Tibial artery (tissue), 4 donors: ENCODE measurements at regions not wholly inside any gene's neighbourhood (a gene's known extent, or its start where the extent isn't known, plus 50 kb on each side); places are given as distances from the start of the nearest gene placed in this dataset.

Source experiments
- DNase-seq, 2 donors: peaks; one replicate each; pipeline ENCODE4 v3.0.0-alpha.2; 2019
- H3K27ac ChIP-seq, 2 donors: fragments of 200-600 bp; sonication (generic) in 1 of 2; 1 replicate in 1 of 2; 2 replicates in 1 of 2; pipeline ENCODE4 v1.5.1; 2018 to 2019; ENCODE audit warnings: mild to moderate bottlenecking in 1 of 2
- H3K27me3 ChIP-seq, 2 donors: fragments of 200-600 bp; sonication (generic) in 1 of 2; one replicate each; pipeline versions ENCODE4 v1.5.1 to v1.6.0; 2016 to 2019
- H3K36me3 ChIP-seq, 3 donors: fragments of 200-600 bp; sonication (generic) in 2 of 3; one replicate each; pipeline ENCODE4 v1.5.1; 2016 to 2019; ENCODE audit warnings: mild to moderate bottlenecking in 2 of 3
- H3K4me1 ChIP-seq, 4 donors: fragments of 200-600 bp; sonication (generic) in 2 of 4; 1 replicate in 3 of 4; 2 replicates in 1 of 4; pipeline ENCODE4 v1.5.1; 2016 to 2019
- H3K4me3 ChIP-seq, 2 donors: fragments of 200-600 bp; sonication (generic) in 1 of 2; 1 replicate in 1 of 2; 2 replicates in 1 of 2; pipeline ENCODE4 v1.5.1; 2018 to 2019; ENCODE audit warnings: mild to moderate bottlenecking in 2 of 2
- H3K9me3 ChIP-seq, 3 donors: fragments of 200-600 bp; sonication (generic) in 1 of 3; one replicate each; pipeline ENCODE4 v1.5.1; 2016 to 2019
- CTCF ChIP-seq, 2 experiments: fragments of 200-600 bp in 1 of 2; fragments of 450-650 bp in 1 of 2; IDR thresholded peaks; one replicate each; pipeline ENCODE4 v1.5.1; 2017 to 2019; ENCODE audit warnings: antibody characterized with exemption in 2 of 2, mild to moderate bottlenecking in 1 of 2, moderate library complexity in 1 of 2
- intact Hi-C: fragments of 100-400 bp; cut with DNase I; formaldehyde crosslinking; loops from one replicate; pipeline ENCODE4 v1.15.0; 2023; ENCODE audit warnings: low total_unique reads

- no peak for TF ChIP-seq CTCF (IDR thresholded peaks at IDR 0.05)
- no peak overlapping the region for H3K27ac ChIP-seq
- H3K36me3 ChIP-seq = no peaks in the 10 kb centered on the region
- DNase-seq = no peak
- H3K27me3 ChIP-seq = no peaks in the 10 kb centered on the region
- no peak overlapping the region for H3K4me3 ChIP-seq
- intact Hi-C loops = no loop called here
- H3K9me3 ChIP-seq = no peaks in the 10 kb centered on the region
- H3K4me1 ChIP-seq = no peaks in the 10 kb centered on the region
Measured at GRCh38 chr11:112514011-112514740, 253.5 kb upstream of the PLET1 start.

- no peaks in the 10 kb centered on the region for H3K4me1 ChIP-seq
- H3K27ac ChIP-seq = no peak overlapping the region
- intact Hi-C loops = no loop called here
- H3K4me3 ChIP-seq = no peak overlapping the region
- DNase-seq = no peak
- H3K9me3 ChIP-seq = no peaks in the 10 kb centered on the region
- H3K27me3 ChIP-seq = no peaks in the 10 kb centered on the region
- no peak for TF ChIP-seq CTCF (IDR thresholded peaks at IDR 0.05)
- no peaks in the 10 kb centered on the region for H3K36me3 ChIP-seq
Measured at GRCh38 chr11:112516261-112516660, 255.6 kb upstream of the PLET1 start.

- no peaks in the 10 kb centered on the region for H3K27me3 ChIP-seq
- no peak overlapping the region for H3K4me3 ChIP-seq
- TF ChIP-seq CTCF (IDR thresholded peaks at IDR 0.05) = no peak
- intact Hi-C loops = no loop called here
- DNase-seq = no peak
- no peaks in the 10 kb centered on the region for H3K4me1 ChIP-seq
- H3K9me3 ChIP-seq = no peaks in the 10 kb centered on the region
- H3K36me3 ChIP-seq = no peaks in the 10 kb centered on the region
- no peak overlapping the region for H3K27ac ChIP-seq
Measured at GRCh38 chr11:112516755-112517154, 256.1 kb upstream of the PLET1 start.

GRCh38 chr11:112518371-112518770 lies 257.7 kb upstream of the PLET1 start:
- DNase-seq = no peak
- Histone ChIP-seq H3K36me3 (no peaks in the 10 kb centered on the region), H3K4me1 (peaks cover 0 to 6% (median under 1%) of the 10 kb centered on the region in 4 donors), H3K27ac (no peak overlapping the region), H3K9me3 (no peaks in the 10 kb centered on the region), H3K27me3 (no peaks in the 10 kb centered on the region), H3K4me3 (no peak overlapping the region)
- intact Hi-C loops = no loop called here
- no peak for TF ChIP-seq CTCF (IDR thresholded peaks at IDR 0.05)

GRCh38 chr11:112519751-112520150 lies 259.1 kb upstream of the PLET1 start:
- Histone ChIP-seq H3K4me1 (peaks cover 0 to 20% (median 13%) of the 10 kb centered on the region in 4 donors), H3K36me3 (no peaks in the 10 kb centered on the region), H3K4me3 (no peak overlapping the region), H3K27me3 (no peaks in the 10 kb centered on the region), H3K27ac (no peak overlapping the region), H3K9me3 (no peaks in the 10 kb centered on the region)
- DNase-seq = no peak
- no peak for TF ChIP-seq CTCF (IDR thresholded peaks at IDR 0.05)
- intact Hi-C loops = no loop called here
